ENCODE measurements at regions not wholly inside any gene's neighbourhood (a gene's known extent, or its start where the extent isn't known, plus 50 kb on each side); places are given as distances from the start of the nearest gene placed in this dataset.

GRCh38 chr2:16881122-16881521, 215.5 kb upstream of the CYRIA start:
- DNase-seq = no peak
- no peak overlapping the region for H3K4me3 ChIP-seq (ENCODE audit: low read length)
- no peaks in the 10 kb centered on the region for H3K79me2 ChIP-seq (ENCODE audit: low read length)

GRCh38 chr2:16871411-16871810, 205.8 kb upstream of the CYRIA start:
- no peak overlapping the region for H3K27ac ChIP-seq (ENCODE audit: low read length)
- H2AFZ ChIP-seq (ENCODE audit: low read length) = no peak overlapping the region
- H3K4me1 ChIP-seq (ENCODE audit: low read length) = no peaks in the 10 kb centered on the region
- no peaks in the 10 kb centered on the region for H3K9me2 ChIP-seq (replicated peaks; ENCODE audit: insufficient read depth, low read length)
- no peak overlapping the region for H3K9ac ChIP-seq (ENCODE audit: low read length)
- DNase-seq = no peak
- no peak overlapping the region for H3K4me3 ChIP-seq (ENCODE audit: low read length)
- H3K79me2 ChIP-seq (ENCODE audit: low read length) = no peaks in the 10 kb centered on the region
- no peak overlapping the region for H3K4me2 ChIP-seq (ENCODE audit: low read depth, low read length)
- H4K20me1 ChIP-seq (ENCODE audit: insufficient read depth, low read length) = no peaks in the 10 kb centered on the region
- H3K27me3 ChIP-seq (replicated peaks; ENCODE audit: insufficient read depth, low read length) = no peaks in the 10 kb centered on the region
- no peak for TF ChIP-seq EZH2phosphoT487 (IDR thresholded peaks at IDR 0.05; ENCODE audit: low read length)
- no peak for TF ChIP-seq EZH2 (optimal IDR thresholded peaks at IDR 0.05; ENCODE audit: low read depth, low read length)
- no peak for TF ChIP-seq CTCF (IDR thresholded peaks at IDR 0.05; ENCODE audit: low read length)
- no peaks in the 10 kb centered on the region for H3K9me3 ChIP-seq (replicated peaks; ENCODE audit: insufficient read depth, low read length)
- no peaks in the 10 kb centered on the region for H3F3A ChIP-seq (ENCODE audit: insufficient read depth, low read length)
- no peaks in the 10 kb centered on the region for H3K36me3 ChIP-seq (replicated peaks; ENCODE audit: insufficient read depth, low read length)

More at GRCh38 chr2:16881122-16881521, 215.5 kb upstream of the CYRIA start:
- no peaks in the 10 kb centered on the region for H3K27me3 ChIP-seq (replicated peaks; ENCODE audit: insufficient read depth, low read length)
- H3K9me3 ChIP-seq (replicated peaks; ENCODE audit: insufficient read depth, low read length) = no peaks in the 10 kb centered on the region
- no peak overlapping the region for H2AFZ ChIP-seq (ENCODE audit: low read length)
- no peak for TF ChIP-seq EZH2 (optimal IDR thresholded peaks at IDR 0.05; ENCODE audit: low read depth, low read length)
- TF ChIP-seq EZH2phosphoT487 (IDR thresholded peaks at IDR 0.05; ENCODE audit: low read length) = no peak
- TF ChIP-seq CTCF (IDR thresholded peaks at IDR 0.05; ENCODE audit: low read length) = no peak
- H3K9me2 ChIP-seq (replicated peaks; ENCODE audit: insufficient read depth, low read length) = no peaks in the 10 kb centered on the region
- no peaks in the 10 kb centered on the region for H4K20me1 ChIP-seq (ENCODE audit: insufficient read depth, low read length)
- no peak overlapping the region for H3K27ac ChIP-seq (ENCODE audit: low read length)
- H3K9ac ChIP-seq (ENCODE audit: low read length) = no peak overlapping the region
- H3F3A ChIP-seq (ENCODE audit: insufficient read depth, low read length) = no peaks in the 10 kb centered on the region
- no peaks in the 10 kb centered on the region for H3K4me1 ChIP-seq (ENCODE audit: low read length)
- no peaks in the 10 kb centered on the region for H3K36me3 ChIP-seq (replicated peaks; ENCODE audit: insufficient read depth, low read length)
- H3K4me2 ChIP-seq (ENCODE audit: low read depth, low read length) = no peak overlapping the region

GRCh38 chr2:16870491-16871076, 204.9 kb upstream of the CYRIA start:
- H3F3A ChIP-seq (ENCODE audit: insufficient read depth, low read length) = no peaks in the 10 kb centered on the region
- H3K9ac ChIP-seq (ENCODE audit: low read length) = no peak overlapping the region
- no peaks in the 10 kb centered on the region for H3K9me3 ChIP-seq (replicated peaks; ENCODE audit: insufficient read depth, low read length)
- no peaks in the 10 kb centered on the region for H3K36me3 ChIP-seq (replicated peaks; ENCODE audit: insufficient read depth, low read length)
- H2AFZ ChIP-seq (ENCODE audit: low read length) = no peak overlapping the region
- no peaks in the 10 kb centered on the region for H3K4me1 ChIP-seq (ENCODE audit: low read length)
- TF ChIP-seq CTCF (IDR thresholded peaks at IDR 0.05; ENCODE audit: low read length) (no peak), EZH2 (optimal IDR thresholded peaks at IDR 0.05; ENCODE audit: low read depth, low read length) (no peak), EZH2phosphoT487 (IDR thresholded peaks at IDR 0.05; ENCODE audit: low read length) (no peak)
- no peak for DNase-seq
- H3K79me2 ChIP-seq (ENCODE audit: low read length) = no peaks in the 10 kb centered on the region
- H3K9me2 ChIP-seq (replicated peaks; ENCODE audit: insufficient read depth, low read length) = no peaks in the 10 kb centered on the region
- no peak overlapping the region for H3K27ac ChIP-seq (ENCODE audit: low read length)
- H3K27me3 ChIP-seq (replicated peaks; ENCODE audit: insufficient read depth, low read length) = no peaks in the 10 kb centered on the region
- no peak overlapping the region for H3K4me3 ChIP-seq (ENCODE audit: low read length)
- H3K4me2 ChIP-seq (ENCODE audit: low read depth, low read length) = no peak overlapping the region
- H4K20me1 ChIP-seq (ENCODE audit: insufficient read depth, low read length) = no peaks in the 10 kb centered on the region
